Mucosa of rectum (tissue), 2 donors: ENCODE measurements at regions not wholly inside any gene's neighbourhood (a gene's known extent, or its start where the extent isn't known, plus 50 kb on each side); places are given as distances from the start of the nearest gene placed in this dataset.

Experiments
- H3K27ac ChIP-seq, 2 donors: one replicate each; pipeline ENCODE4 v1.7.0; 2013; ENCODE audit warnings: inconsistent platforms in 2 of 2, low read depth in 2 of 2, low read length in 2 of 2
- H3K27me3 ChIP-seq, 2 donors: one replicate each; pipeline ENCODE4 v1.7.0; 2013; ENCODE audit warnings: low read length in 2 of 2; ENCODE audit not compliant: control insufficient read depth in 2 of 2, insufficient read depth in 2 of 2
- H3K36me3 ChIP-seq, 2 donors: one replicate each; pipeline ENCODE4 v1.7.0; 2013; ENCODE audit warnings: low read length in 2 of 2; ENCODE audit not compliant: control insufficient read depth in 2 of 2, insufficient read depth in 2 of 2
- H3K4me1 ChIP-seq, 2 donors: one replicate each; pipeline ENCODE4 v1.7.0; 2013; ENCODE audit warnings: low read length in 2 of 2, mild to moderate bottlenecking in 1 of 2; ENCODE audit not compliant: control insufficient read depth in 2 of 2, insufficient read depth in 2 of 2
- H3K4me3 ChIP-seq, 2 donors: one replicate each; pipeline ENCODE4 v1.7.0; 2013; ENCODE audit warnings: low read length in 2 of 2
- H3K9ac ChIP-seq, 2 donors: one replicate each; pipeline ENCODE4 v1.7.0; 2013; ENCODE audit warnings: low read length in 2 of 2, low read depth in 1 of 2, mild to moderate bottlenecking in 1 of 2
- H3K9me3 ChIP-seq, 2 donors: one replicate each; pipeline ENCODE4 v1.7.0; 2013; ENCODE audit warnings: low read length in 2 of 2; ENCODE audit not compliant: control insufficient read depth in 2 of 2
- donor health status: healthy.
- donor health status: Normal muscosa, but diverticular disease.

GRCh38 chrX:95836517-95836916, 848.1 kb upstream of the DIAPH2 start:
- Histone ChIP-seq H3K4me1 (no peaks in the 10 kb centered on the region), H3K4me3 (no peak overlapping the region), H3K36me3 (no peaks in the 10 kb centered on the region), H3K9ac (no peak overlapping the region), H3K27ac (no peak overlapping the region), H3K27me3 (no peaks in the 10 kb centered on the region), H3K9me3 (no peaks in the 10 kb centered on the region)

- Histone ChIP-seq H3K9me3 (no peaks in the 10 kb centered on the region), H3K27me3 (no peaks in the 10 kb centered on the region), H3K4me3 (no peak overlapping the region), H3K36me3 (no peaks in the 10 kb centered on the region), H3K9ac (no peak overlapping the region), H3K4me1 (no peaks in the 10 kb centered on the region), H3K27ac (no peak overlapping the region)
Observed at GRCh38 chrX:95841863-95842262, 842.8 kb upstream of the DIAPH2 start.

- no peaks in the 10 kb centered on the region for H3K27me3 ChIP-seq
- peaks cover 0 to 2% of the 10 kb centered on the region in 2 donors for H3K4me1 ChIP-seq
- H3K4me3 ChIP-seq = no peak overlapping the region
- peaks cover 0 to 3% of the 10 kb centered on the region in 2 donors for H3K9me3 ChIP-seq
- no peak overlapping the region for H3K27ac ChIP-seq
- H3K36me3 ChIP-seq = no peaks in the 10 kb centered on the region
- H3K9ac ChIP-seq = no peak overlapping the region
Observed at GRCh38 chrX:95860127-95860526, 824.5 kb upstream of the DIAPH2 start.

- peak overlapping the region; percentile 27 to 30 for H3K27ac ChIP-seq
- H3K4me3 ChIP-seq = no peak overlapping the region
- H3K9ac ChIP-seq = no peak overlapping the region
- H3K36me3 ChIP-seq = no peaks in the 10 kb centered on the region
- no peaks in the 10 kb centered on the region for H3K9me3 ChIP-seq
- H3K4me1 ChIP-seq = peaks cover 0 to 4% of the 10 kb centered on the region in 2 donors
- H3K27me3 ChIP-seq = no peaks in the 10 kb centered on the region
Observed at GRCh38 chrX:95875661-95876060, 809.0 kb upstream of the DIAPH2 start.

GRCh38 chrX:95878874-95879273, 805.8 kb upstream of the DIAPH2 start:
- Histone ChIP-seq H3K36me3 (no peaks in the 10 kb centered on the region), H3K4me1 (peaks cover 0 to 4% of the 10 kb centered on the region in 2 donors), H3K9me3 (no peaks in the 10 kb centered on the region), H3K27ac (no peak overlapping the region), H3K4me3 (no peak overlapping the region), H3K9ac (no peak overlapping the region), H3K27me3 (no peaks in the 10 kb centered on the region)

GRCh38 chrX:95884186-95884585, 800.5 kb upstream of the DIAPH2 start:
- Histone ChIP-seq H3K27me3 (no peaks in the 10 kb centered on the region), H3K27ac (peak overlapping the region in 1 of 2 donors; percentile 53), H3K9me3 (no peaks in the 10 kb centered on the region), H3K4me3 (no peak overlapping the region), H3K4me1 (no peaks in the 10 kb centered on the region), H3K9ac (no peak overlapping the region), H3K36me3 (no peaks in the 10 kb centered on the region)

- Histone ChIP-seq H3K9me3 (no peaks in the 10 kb centered on the region), H3K36me3 (no peaks in the 10 kb centered on the region), H3K27me3 (no peaks in the 10 kb centered on the region), H3K9ac (no peak overlapping the region), H3K4me3 (no peak overlapping the region), H3K4me1 (no peaks in the 10 kb centered on the region), H3K27ac (peak overlapping the region; percentile 1 to 53)
Observed at GRCh38 chrX:95885074-95885473, 799.6 kb upstream of the DIAPH2 start.

- no peak overlapping the region for H3K4me3 ChIP-seq
- no peak overlapping the region for H3K9ac ChIP-seq
- no peaks in the 10 kb centered on the region for H3K27me3 ChIP-seq
- no peak overlapping the region for H3K27ac ChIP-seq
- H3K9me3 ChIP-seq = no peaks in the 10 kb centered on the region
- H3K4me1 ChIP-seq = no peaks in the 10 kb centered on the region
- no peaks in the 10 kb centered on the region for H3K36me3 ChIP-seq
Observed at GRCh38 chrX:95889279-95889678, 795.4 kb upstream of the DIAPH2 start.

- H3K4me3 ChIP-seq = no peak overlapping the region
- no peaks in the 10 kb centered on the region for H3K27me3 ChIP-seq
- no peaks in the 10 kb centered on the region for H3K4me1 ChIP-seq
- no peak overlapping the region for H3K27ac ChIP-seq
- no peaks in the 10 kb centered on the region for H3K36me3 ChIP-seq
- H3K9ac ChIP-seq = no peak overlapping the region
- H3K9me3 ChIP-seq = no peaks in the 10 kb centered on the region
Observed at GRCh38 chrX:95893636-95894035, 791.0 kb upstream of the DIAPH2 start.

- H3K9me3 ChIP-seq = no peaks in the 10 kb centered on the region
- no peak overlapping the region for H3K27ac ChIP-seq
- no peaks in the 10 kb centered on the region for H3K27me3 ChIP-seq
- H3K4me1 ChIP-seq = no peaks in the 10 kb centered on the region
- no peaks in the 10 kb centered on the region for H3K36me3 ChIP-seq
- no peak overlapping the region for H3K4me3 ChIP-seq
- no peak overlapping the region for H3K9ac ChIP-seq
Observed at GRCh38 chrX:95903490-95903889, 781.2 kb upstream of the DIAPH2 start.

- no peaks in the 10 kb centered on the region for H3K27me3 ChIP-seq
- H3K27ac ChIP-seq = no peak overlapping the region
- H3K4me1 ChIP-seq = no peaks in the 10 kb centered on the region
- no peaks in the 10 kb centered on the region for H3K9me3 ChIP-seq
- H3K9ac ChIP-seq = no peak overlapping the region
- no peak overlapping the region for H3K4me3 ChIP-seq
- no peaks in the 10 kb centered on the region for H3K36me3 ChIP-seq
Observed at GRCh38 chrX:95903975-95904374, 780.7 kb upstream of the DIAPH2 start.
